Progenitor cell of endocrine pancreas (in vitro differentiated cells): ENCODE measurements at regions not wholly inside any gene's neighbourhood (a gene's known extent, or its start where the extent isn't known, plus 50 kb on each side); places are given as distances from the start of the nearest gene placed in this dataset.

Source experiments
- DNase-seq: peaks from one replicate; pipeline ENCODE4 v3.0.0; 2021; ENCODE audit warnings: low spot score; ENCODE audit not compliant: unreplicated experiment
- H3K27ac Mint-ChIP-seq: 2 replicates; pipeline ENCODE4 v1.8.0; 2021; ENCODE audit warnings: mild to moderate bottlenecking, moderate library complexity, mixed read lengths
- H3K27me3 Mint-ChIP-seq: 2 replicates; pipeline ENCODE4 v1.8.0; 2021; ENCODE audit warnings: mixed read lengths
- H3K36me3 Mint-ChIP-seq: 2 replicates; pipeline ENCODE4 v1.8.0; 2022; ENCODE audit warnings: mixed read lengths; ENCODE audit not compliant: insufficient read depth
- H3K4me1 Mint-ChIP-seq: 2 replicates; pipeline ENCODE4 v1.8.0; 2021; ENCODE audit warnings: low read depth, mixed read lengths
- H3K4me3 Mint-ChIP-seq: 2 replicates; pipeline ENCODE4 v1.8.0; 2021; ENCODE audit warnings: low read depth, mild to moderate bottlenecking, moderate library complexity, mixed read lengths
- H3K9me3 Mint-ChIP-seq: 2 replicates; pipeline ENCODE4 v1.8.0; 2021; ENCODE audit warnings: low read depth, mixed read lengths
- CTCF ChIP-seq: fragments of 200-600 bp; sonication (generic); IDR thresholded peaks from one replicate; pipeline ENCODE4 v1.5.0; 2021; ENCODE audit warnings: antibody characterized with exemption, mild to moderate bottlenecking; ENCODE audit not compliant: unreplicated experiment

GRCh38 chr17:71628306-71628705, 492.5 kb upstream of the SOX9 start:
- H3K27ac Mint-ChIP-seq = no peak overlapping the region
- no peaks in the 10 kb centered on the region for H3K27me3 Mint-ChIP-seq
- peaks cover 1% of the 10 kb centered on the region for H3K4me1 Mint-ChIP-seq
- no peak overlapping the region for H3K4me3 Mint-ChIP-seq
- H3K9me3 Mint-ChIP-seq = no peaks in the 10 kb centered on the region
- no peak for TF ChIP-seq CTCF
- DNase-seq = no peak
- H3K36me3 Mint-ChIP-seq = no peaks in the 10 kb centered on the region

GRCh38 chr17:71631483-71631882, 489.3 kb upstream of the SOX9 start:
- H3K27me3 Mint-ChIP-seq = no peaks in the 10 kb centered on the region
- H3K4me1 Mint-ChIP-seq = peaks cover 4% of the 10 kb centered on the region
- no peak overlapping the region for H3K27ac Mint-ChIP-seq
- no peak for TF ChIP-seq CTCF
- H3K36me3 Mint-ChIP-seq = no peaks in the 10 kb centered on the region
- H3K9me3 Mint-ChIP-seq = no peaks in the 10 kb centered on the region
- H3K4me3 Mint-ChIP-seq = no peak overlapping the region
- DNase-seq = no peak

DNA sequence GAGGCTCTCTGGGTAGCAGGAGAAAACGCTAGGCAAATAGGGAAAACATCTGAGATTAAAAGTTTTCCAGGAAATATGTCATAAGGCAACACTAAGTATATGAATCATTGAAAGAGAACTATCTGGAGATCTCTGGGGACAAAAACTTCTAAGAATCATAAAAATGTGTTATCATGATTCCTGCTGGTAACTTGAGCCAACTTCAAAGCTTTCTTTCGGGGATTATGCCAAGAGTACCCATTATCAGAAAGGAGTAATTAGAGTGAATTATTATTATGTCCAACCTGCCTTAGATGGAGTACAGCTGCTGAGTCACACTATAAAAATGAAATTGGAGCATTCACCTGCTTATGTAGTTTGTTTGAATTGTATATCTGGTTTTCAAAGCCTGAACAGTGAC, 488.5 kb upstream of the SOX9 start:
- H3K4me1 Mint-ChIP-seq = peaks cover 4% of the 10 kb centered on the region
- no peak overlapping the region for H3K27ac Mint-ChIP-seq
- no peaks in the 10 kb centered on the region for H3K27me3 Mint-ChIP-seq
- no peak for DNase-seq
- no peak for TF ChIP-seq CTCF
- H3K36me3 Mint-ChIP-seq = no peaks in the 10 kb centered on the region
- no peaks in the 10 kb centered on the region for H3K9me3 Mint-ChIP-seq
- H3K4me3 Mint-ChIP-seq = no peak overlapping the region

DNA sequence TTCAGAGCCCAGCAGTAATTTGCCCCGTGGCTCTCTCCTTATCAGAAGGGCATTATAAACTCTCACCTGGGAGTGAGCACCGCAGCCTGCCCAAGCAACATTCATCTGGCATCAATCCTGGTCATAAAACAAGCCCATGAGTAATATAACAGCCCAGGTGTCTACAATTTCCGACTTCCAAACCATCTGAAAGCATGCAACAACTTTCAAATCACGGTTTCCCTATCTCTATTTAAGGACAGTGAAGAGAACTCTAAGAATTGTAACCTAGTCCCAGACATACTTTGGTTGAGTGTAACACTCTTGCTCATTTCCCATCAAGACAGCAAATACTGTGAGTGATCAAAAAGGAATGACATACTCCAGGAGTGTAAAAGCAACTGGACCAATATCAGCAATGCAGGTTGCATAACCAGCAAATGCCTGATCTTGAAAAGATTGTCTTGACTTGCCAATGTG, 487.4 kb upstream of the SOX9 start:
- no peak for TF ChIP-seq CTCF
- DNase-seq = no peak
- H3K36me3 Mint-ChIP-seq = no peaks in the 10 kb centered on the region
- peaks cover 4% of the 10 kb centered on the region for H3K4me1 Mint-ChIP-seq
- H3K4me3 Mint-ChIP-seq = no peak overlapping the region
- no peaks in the 10 kb centered on the region for H3K9me3 Mint-ChIP-seq
- no peaks in the 10 kb centered on the region for H3K27me3 Mint-ChIP-seq
- no peak overlapping the region for H3K27ac Mint-ChIP-seq

DNA sequence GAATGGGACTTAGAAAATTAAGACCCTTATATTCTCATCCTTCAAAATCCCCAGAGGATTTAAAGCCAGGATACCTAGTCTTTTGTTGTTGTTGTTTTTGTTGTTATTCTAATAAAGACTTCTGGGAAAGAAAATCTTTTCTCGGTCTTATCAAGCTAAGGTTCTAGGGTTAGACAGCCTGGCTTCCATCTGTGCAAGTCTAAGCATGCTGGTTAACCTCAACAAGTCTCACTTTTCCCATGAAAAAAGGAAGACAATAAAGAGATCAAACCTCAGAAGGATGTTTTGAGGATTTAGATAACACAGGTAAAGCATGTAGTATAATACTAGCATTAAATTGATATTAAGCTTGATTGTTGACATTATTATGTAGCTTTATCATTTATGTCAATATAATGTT, 486.4 kb upstream of the SOX9 start:
- no peak overlapping the region for H3K27ac Mint-ChIP-seq
- H3K4me3 Mint-ChIP-seq = no peak overlapping the region
- H3K9me3 Mint-ChIP-seq = no peaks in the 10 kb centered on the region
- no peak for TF ChIP-seq CTCF
- DNase-seq = no peak
- H3K4me1 Mint-ChIP-seq = peaks cover 4% of the 10 kb centered on the region
- H3K27me3 Mint-ChIP-seq = no peaks in the 10 kb centered on the region
- no peaks in the 10 kb centered on the region for H3K36me3 Mint-ChIP-seq
